A673 (cell line): ENCODE measurements at regions not wholly inside any gene's neighbourhood (a gene's known extent, or its start where the extent isn't known, plus 50 kb on each side); places are given as distances from the start of the nearest gene placed in this dataset.
A peak's percentile ranks its signal among the peaks of the same experiment; 100 is the strongest.

ENCODE experiments used
- BruUV-seq: library from RNA; stranded (reverse); fragments of 400-500 nt; replicated peaks from 2 replicates; lab custom pipeline; 2021; lab: Mats Ljungman, UMichigan
- CTCF ChIA-PET: fragments of 300-600 bp; sonication (Branson Sonifier 250); formaldehyde crosslinking; loops from one replicate; lab custom pipeline; 2022; ENCODE audit warnings: antibody characterized with exemption; lab: Charles Lee
- POLR2A ChIA-PET: fragments of 300-600 bp; sonication (Branson Sonifier 250); formaldehyde crosslinking; loops from one replicate; lab custom pipeline; 2022; ENCODE audit warnings: antibody characterized with exemption; ENCODE audit not compliant: low non-redundant PET; lab: Charles Lee
- DNase-seq: peaks from one replicate; pipeline ENCODE4 v3.0.0-alpha.2; 2015; ENCODE audit warnings: low spot score
- H3K27ac ChIP-seq: fragments of 200-600 bp; sonication (generic); 2 replicates; pipeline ENCODE4 v1.5.1; 2016; ENCODE audit warnings: mixed run types, low read depth, mild to moderate bottlenecking, mixed read lengths, antibody characterized with exemption, low read length; ENCODE audit not compliant: poor library complexity, severe bottlenecking
- H3K27me3 ChIP-seq: fragments of 200-600 bp; sonication (generic); replicated peaks from 2 replicates; pipeline ENCODE4 v1.6.1; 2017; ENCODE audit warnings: mixed run types, low read depth, mild to moderate bottlenecking, mixed read lengths, antibody characterized with exemption, low read length; ENCODE audit not compliant: insufficient read depth, poor library complexity
- H3K36me3 ChIP-seq: fragments of 200-600 bp; sonication (generic); 2 replicates; pipeline ENCODE4 v1.6.1; 2016; ENCODE audit warnings: mixed run types, mild to moderate bottlenecking, mixed read lengths, antibody characterized with exemption, low read length; ENCODE audit not compliant: insufficient read depth, poor library complexity, severe bottlenecking
- H3K4me1 ChIP-seq: fragments of 200-600 bp; sonication (generic); 2 replicates; pipeline ENCODE4 v1.6.1; 2017; ENCODE audit warnings: mixed run types, mild to moderate bottlenecking, mixed read lengths, antibody characterized with exemption, low read length; ENCODE audit not compliant: insufficient read depth, poor library complexity, severe bottlenecking
- H3K4me3 ChIP-seq: fragments of 200-600 bp; sonication (generic); 2 replicates; pipeline ENCODE4 v1.5.1; 2016; ENCODE audit warnings: low read depth, mixed run types, mild to moderate bottlenecking, mixed read lengths, low read length; ENCODE audit not compliant: poor library complexity, severe bottlenecking
- H3K9me3 ChIP-seq: fragments of 200-600 bp; sonication (generic); 2 replicates; pipeline ENCODE4 v1.6.1; 2016; ENCODE audit warnings: mixed run types, low read depth, mild to moderate bottlenecking, mixed read lengths, antibody characterized with exemption, low read length; ENCODE audit not compliant: poor library complexity, severe bottlenecking
- EZH2 ChIP-seq: fragments of 200-600 bp; sonication (generic); IDR thresholded peaks from 2 replicates; pipeline ENCODE4 v1.6.1; 2017; ENCODE audit warnings: borderline replicate concordance, low read depth, mild to moderate bottlenecking, mixed read lengths, antibody characterized with exemption, low read length; ENCODE audit not compliant: poor library complexity, severe bottlenecking
- intact Hi-C: fragments of 100-400 bp; cut with micrococcal nuclease; formaldehyde crosslinking; loops from one replicate; pipeline ENCODE4 v1.10.0; 2022; ENCODE audit not compliant: unreplicated experiment
- TF ChIP-seq, protein P1 (sequence below): fragments of 300-800, 200-600 bp; sonication (generic); conservative IDR thresholded peaks from 2 replicates; pipeline ENCODE4 v1.5.1; 2017; ENCODE audit warnings: low read depth, mild to moderate bottlenecking, antibody characterized with exemption, low read length, moderate library complexity, mixed read lengths

DNA sequence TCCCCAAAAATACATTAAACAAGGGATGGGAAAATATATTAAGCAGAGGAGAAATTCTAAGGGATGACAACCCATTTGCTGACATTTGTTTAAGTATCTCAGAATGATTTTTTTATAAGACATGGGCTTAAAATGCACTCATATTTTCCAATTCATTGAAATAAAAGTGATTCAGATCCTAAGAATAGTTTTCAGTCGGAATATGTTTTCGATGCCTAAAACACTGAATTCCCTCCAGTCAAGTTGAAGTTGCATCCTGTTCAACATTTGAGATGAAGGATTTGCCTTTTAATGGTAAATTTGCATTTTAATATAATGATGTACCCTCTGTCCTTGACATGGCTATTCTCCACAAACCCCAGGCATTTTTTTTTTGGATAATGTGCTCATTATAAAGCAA lies 79.3 kb downstream of the PTCHD4 start:
- peaks cover 9% of the 10 kb centered on the region for H3K4me1 ChIP-seq
- POLR2A ChIA-PET = no interaction called here
- intact Hi-C loops = no loop called here
- no peaks in the 10 kb centered on the region for H3K27me3 ChIP-seq
- no peaks in the 10 kb centered on the region for H3K9me3 ChIP-seq
- H3K4me3 ChIP-seq = no peak overlapping the region
- H3K36me3 ChIP-seq = no peaks in the 10 kb centered on the region
- no peak for TF ChIP-seq EZH2
- TF ChIP-seq, protein P1, sequence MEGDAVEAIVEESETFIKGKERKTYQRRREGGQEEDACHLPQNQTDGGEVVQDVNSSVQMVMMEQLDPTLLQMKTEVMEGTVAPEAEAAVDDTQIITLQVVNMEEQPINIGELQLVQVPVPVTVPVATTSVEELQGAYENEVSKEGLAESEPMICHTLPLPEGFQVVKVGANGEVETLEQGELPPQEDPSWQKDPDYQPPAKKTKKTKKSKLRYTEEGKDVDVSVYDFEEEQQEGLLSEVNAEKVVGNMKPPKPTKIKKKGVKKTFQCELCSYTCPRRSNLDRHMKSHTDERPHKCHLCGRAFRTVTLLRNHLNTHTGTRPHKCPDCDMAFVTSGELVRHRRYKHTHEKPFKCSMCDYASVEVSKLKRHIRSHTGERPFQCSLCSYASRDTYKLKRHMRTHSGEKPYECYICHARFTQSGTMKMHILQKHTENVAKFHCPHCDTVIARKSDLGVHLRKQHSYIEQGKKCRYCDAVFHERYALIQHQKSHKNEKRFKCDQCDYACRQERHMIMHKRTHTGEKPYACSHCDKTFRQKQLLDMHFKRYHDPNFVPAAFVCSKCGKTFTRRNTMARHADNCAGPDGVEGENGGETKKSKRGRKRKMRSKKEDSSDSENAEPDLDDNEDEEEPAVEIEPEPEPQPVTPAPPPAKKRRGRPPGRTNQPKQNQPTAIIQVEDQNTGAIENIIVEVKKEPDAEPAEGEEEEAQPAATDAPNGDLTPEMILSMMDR = no peak
- BruUV-seq = no TSS peak
- no peak for DNase-seq
- CTCF ChIA-PET = no interaction called here
- H3K27ac ChIP-seq = peak overlapping the region; percentile 11

DNA sequence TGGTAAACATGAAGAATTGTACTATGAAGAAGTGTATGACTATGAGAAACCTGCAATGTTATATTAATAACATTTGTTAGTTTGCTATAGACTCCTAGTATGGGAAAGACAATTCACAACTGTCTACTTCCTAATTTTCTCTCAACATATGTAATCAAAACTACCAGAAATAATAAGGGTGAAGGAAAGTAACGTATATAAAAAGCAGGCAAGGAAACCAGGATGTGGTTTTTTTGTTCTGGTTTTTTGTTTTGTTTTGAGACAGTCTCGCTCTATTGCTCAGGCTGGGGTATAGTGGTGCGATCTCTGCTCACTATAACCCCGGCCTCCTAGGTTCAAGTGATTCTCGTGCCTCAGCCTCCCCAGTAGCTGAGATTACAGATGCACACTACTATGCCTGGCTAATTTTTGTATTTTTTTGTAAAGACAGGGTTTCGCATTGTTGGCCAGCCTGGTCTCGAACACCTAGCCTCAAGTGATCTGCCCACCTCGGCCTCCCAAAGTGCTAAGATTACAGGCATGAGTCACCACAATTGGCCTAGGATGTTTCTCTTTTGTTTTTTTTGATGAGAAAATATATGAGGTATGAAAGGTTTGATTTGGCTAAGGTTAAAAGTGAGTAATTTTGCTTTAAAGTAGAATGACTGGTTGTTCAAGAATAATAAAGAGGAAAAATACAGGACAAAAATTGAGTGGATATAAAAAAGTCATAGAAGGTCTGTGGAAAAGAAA lies 83.1 kb downstream of the PTCHD4 start:
- no peak for DNase-seq
- Histone ChIP-seq H3K4me1 (peaks cover 9% of the 10 kb centered on the region), H3K27ac (no peak overlapping the region), H3K36me3 (no peaks in the 10 kb centered on the region), H3K4me3 (no peak overlapping the region), H3K27me3 (no peaks in the 10 kb centered on the region), H3K9me3 (no peaks in the 10 kb centered on the region)
- TF ChIP-seq EZH2 = no peak
- TF ChIP-seq, protein P1 = no peak
- intact Hi-C loops = no loop called here
- CTCF ChIA-PET = no interaction called here
- BruUV-seq = no TSS peak
- POLR2A ChIA-PET = no interaction called here

GRCh38 chr6:48024956-48025355 lies 86.0 kb downstream of the PTCHD4 start:
- Histone ChIP-seq H3K36me3 (no peaks in the 10 kb centered on the region), H3K27me3 (no peaks in the 10 kb centered on the region), H3K4me3 (no peak overlapping the region), H3K9me3 (no peaks in the 10 kb centered on the region), H3K4me1 (no peaks in the 10 kb centered on the region), H3K27ac (no peak overlapping the region)
- POLR2A ChIA-PET = no interaction called here
- no peak for DNase-seq
- intact Hi-C loops = no loop called here
- TF ChIP-seq EZH2 = no peak
- TF ChIP-seq, protein P1 = no peak
- CTCF ChIA-PET = no interaction called here
- no TSS peak for BruUV-seq
